HEK293 (cell line): ENCODE measurements at regions not wholly inside any gene's neighbourhood (a gene's known extent, or its start where the extent isn't known, plus 50 kb on each side); places are given as distances from the start of the nearest gene placed in this dataset.

Experiments used
- CTCF ChIP-seq: fragments of 450-650 bp; formaldehyde crosslinking; IDR thresholded peaks from 2 replicates; pipeline ENCODE4 v1.5.1; 2016; ENCODE audit warnings: missing biosample characterization, missing genetic modification characterization
- GLI4 ChIP-seq: fragments of 450-650 bp; formaldehyde crosslinking; IDR thresholded peaks from 2 replicates; pipeline ENCODE4 v1.5.1; 2016; ENCODE audit warnings: missing biosample characterization, missing genetic modification characterization
- HOXA7 ChIP-seq: sonication (generic); formaldehyde crosslinking; IDR thresholded peaks from 2 replicates; pipeline ENCODE4 v1.8.1; 2022; ENCODE audit warnings: missing genetic modification reagents, borderline replicate concordance
- ZBTB17 ChIP-seq: fragments of 450-650 bp; formaldehyde crosslinking; IDR thresholded peaks from 2 replicates; pipeline ENCODE4 v1.5.1; 2016; ENCODE audit warnings: missing biosample characterization, missing genetic modification characterization
- ZFP37 ChIP-seq: fragments of 450-650 bp; formaldehyde crosslinking; IDR thresholded peaks from 2 replicates; pipeline ENCODE4 v1.5.1; 2016; ENCODE audit warnings: missing biosample characterization, missing genetic modification characterization
- ZNF184 ChIP-seq: fragments of 450-650 bp; IDR thresholded peaks from 2 replicates; pipeline ENCODE4 v1.5.1; 2018; ENCODE audit warnings: missing biosample characterization, mild to moderate bottlenecking, missing genetic modification characterization
- ZNF777 ChIP-seq: fragments of 450-650 bp; formaldehyde crosslinking; IDR thresholded peaks from 2 replicates; pipeline ENCODE4 v1.5.1; 2017; ENCODE audit warnings: missing biosample characterization, missing genetic modification characterization, borderline replicate concordance

DNA sequence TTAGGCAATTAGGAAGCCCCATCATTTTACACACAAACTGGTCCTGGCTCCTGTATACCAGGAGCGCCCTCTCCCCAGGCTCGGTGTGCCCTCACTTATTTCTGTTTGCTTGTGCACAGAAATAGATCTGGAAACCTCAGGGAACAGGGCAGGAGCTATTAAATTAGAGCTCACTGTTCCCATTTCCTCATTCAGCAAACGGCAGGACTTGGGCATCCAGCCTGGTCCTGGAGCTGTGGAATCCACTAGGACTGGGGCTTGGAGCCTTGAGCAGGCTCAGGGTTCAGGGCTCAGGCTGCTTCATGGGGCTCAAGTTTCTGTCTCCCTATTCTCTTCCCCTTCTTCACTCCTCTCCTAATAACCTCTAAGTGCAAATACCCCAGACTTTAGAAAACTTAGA is 91.3 kb downstream of the VCPKMT start:
- no peak for TF ChIP-seq CTCF (tag by site-specific recombination)
- TF ChIP-seq HOXA7 (CRISPR knock-in tag): no peak
- TF ChIP-seq ZNF184 (tag by site-specific recombination): no peak
- no peak for TF ChIP-seq GLI4 (tag by site-specific recombination)
- no peak for TF ChIP-seq ZNF777 (tag by site-specific recombination)
- no peak for TF ChIP-seq ZFP37
- no peak for TF ChIP-seq ZBTB17 (tag by site-specific recombination)
